ENCODE measurements at regions not wholly inside any gene's neighbourhood (a gene's known extent, or its start where the extent isn't known, plus 50 kb on each side); places are given as distances from the start of the nearest gene placed in this dataset.

GRCh38 chr20:52746770-52747169 is 225.4 kb upstream of the TSHZ2 start:
- H3K27me3 Mint-ChIP-seq (ENCODE audit: low read depth) = no peaks in the 10 kb centered on the region
- ChIA-PET CTCF (interaction anchor here (1.1 to 2.2 kb wide), 3 partner anchors 14 to 433 kb away, joined by 3 to 7 read pairs (median 3); no protein-coding TSS in a partner anchor), POLR2A (no interaction called here)
- TF ChIP-seq OVOL2 (CRISPR knock-in tag; IDR thresholded peaks at IDR 0.05; ENCODE audit: borderline replicate concordance) (no peak), ATF6 (CRISPR knock-in tag; IDR thresholded peaks at IDR 0.05) (no peak), ZNF317 (CRISPR knock-in tag; IDR thresholded peaks at IDR 0.05; ENCODE audit: borderline replicate concordance, low read depth) (no peak), ELF4 (CRISPR knock-in tag; IDR thresholded peaks at IDR 0.05; ENCODE audit: low read depth) (no peak), AR (CRISPR knock-in tag; IDR thresholded peaks at IDR 0.05) (no peak), ZNF219 (CRISPR knock-in tag; IDR thresholded peaks at IDR 0.05; ENCODE audit: borderline replicate concordance) (no peak), ARID4B (CRISPR knock-in tag; IDR thresholded peaks at IDR 0.05; ENCODE audit: borderline replicate concordance) (no peak), ZNF416 (CRISPR knock-in tag; IDR thresholded peaks at IDR 0.05) (no peak), FOXP4 (CRISPR knock-in tag; IDR thresholded peaks at IDR 0.05) (no peak), ZNF425 (CRISPR knock-in tag; conservative IDR thresholded peaks at IDR 0.05) (no peak), MYBL2 (CRISPR knock-in tag; IDR thresholded peaks at IDR 0.05) (no peak), SMAD3 (CRISPR knock-in tag; IDR thresholded peaks at IDR 0.05; ENCODE audit: borderline replicate concordance) (no peak), CREB1 (CRISPR knock-in tag; IDR thresholded peaks at IDR 0.05) (no peak), MXD4 (CRISPR knock-in tag; IDR thresholded peaks at IDR 0.05; ENCODE audit: borderline replicate concordance) (no peak), USF1 (CRISPR knock-in tag; IDR thresholded peaks at IDR 0.05) (no peak), ZNF281 (CRISPR knock-in tag; IDR thresholded peaks at IDR 0.05) (no peak), RORB (CRISPR knock-in tag; IDR thresholded peaks at IDR 0.05) (no peak)
- no peak for ATAC-seq
- no peak overlapping the region for H3K27ac Mint-ChIP-seq
- H3K4me1 Mint-ChIP-seq = peaks cover 15% of the 10 kb centered on the region
- no peaks in the 10 kb centered on the region for H3K36me3 Mint-ChIP-seq
- H3K4me3 Mint-ChIP-seq = no peak overlapping the region
- H3K9me3 Mint-ChIP-seq = no peaks in the 10 kb centered on the region
- DNase-seq (ENCODE audit: low spot score) = no peak

Measured in WTC11 (cell line).